ENCODE measurements at regions not wholly inside any gene's neighbourhood (a gene's known extent, or its start where the extent isn't known, plus 50 kb on each side); places are given as distances from the start of the nearest gene placed in this dataset.

GRCh38 chr11:121367844-121368225 is 75.3 kb downstream of the SC5D start:
- TF ChIP-seq CTCF (IDR thresholded peaks at IDR 0.05; ENCODE audit: insufficient read depth, low read depth, low read length) (no peak), EZH2 (IDR thresholded peaks at IDR 0.05; ENCODE audit: insufficient read depth, low read length) (no peak)

Data from astrocyte (in vitro differentiated cells and primary cell).